Stimulated activated naive CD8-positive, alpha-beta T cell treated with anti-CD3 and anti-CD28 coated beads, Interleukin-15, amount 100 ng/mL, for 72 hours (primary cell): ENCODE measurements at regions not wholly inside any gene's neighbourhood (a gene's known extent, or its start where the extent isn't known, plus 50 kb on each side); places are given as distances from the start of the nearest gene placed in this dataset.

ENCODE experiments used
- ATAC-seq: fragments of 150-1000 bp; cut with Tn5 transposase; 2 replicates; pipeline ENCODE4 v1.10.0; 2021; ENCODE audit warnings: mild to moderate bottlenecking, moderate library complexity
- DNase-seq, 2 donors: peaks; one replicate each; pipeline ENCODE4 v3.0.0; 2021 to 2022
- H3K27ac Mint-ChIP-seq, 2 donors: one replicate each; pipeline ENCODE4 v1.8.0; 2022; ENCODE audit warnings: mild to moderate bottlenecking in 2 of 2, mixed read lengths in 2 of 2, moderate library complexity in 2 of 2
- H3K27me3 Mint-ChIP-seq: one replicate; pipeline ENCODE4 v1.8.0; 2022; ENCODE audit warnings: mixed read lengths
- H3K4me1 Mint-ChIP-seq: one replicate; pipeline ENCODE4 v1.8.0; 2022; ENCODE audit warnings: mild to moderate bottlenecking, mixed read lengths
- H3K4me3 Mint-ChIP-seq, 2 donors: one replicate each; pipeline ENCODE4 v1.8.0; 2022; ENCODE audit warnings: mild to moderate bottlenecking in 2 of 2, mixed read lengths in 2 of 2, moderate library complexity in 1 of 2
- H3K9me3 Mint-ChIP-seq, 2 donors: one replicate each; pipeline ENCODE4 v1.8.0; 2022; ENCODE audit warnings: mixed read lengths in 2 of 2

DNA sequence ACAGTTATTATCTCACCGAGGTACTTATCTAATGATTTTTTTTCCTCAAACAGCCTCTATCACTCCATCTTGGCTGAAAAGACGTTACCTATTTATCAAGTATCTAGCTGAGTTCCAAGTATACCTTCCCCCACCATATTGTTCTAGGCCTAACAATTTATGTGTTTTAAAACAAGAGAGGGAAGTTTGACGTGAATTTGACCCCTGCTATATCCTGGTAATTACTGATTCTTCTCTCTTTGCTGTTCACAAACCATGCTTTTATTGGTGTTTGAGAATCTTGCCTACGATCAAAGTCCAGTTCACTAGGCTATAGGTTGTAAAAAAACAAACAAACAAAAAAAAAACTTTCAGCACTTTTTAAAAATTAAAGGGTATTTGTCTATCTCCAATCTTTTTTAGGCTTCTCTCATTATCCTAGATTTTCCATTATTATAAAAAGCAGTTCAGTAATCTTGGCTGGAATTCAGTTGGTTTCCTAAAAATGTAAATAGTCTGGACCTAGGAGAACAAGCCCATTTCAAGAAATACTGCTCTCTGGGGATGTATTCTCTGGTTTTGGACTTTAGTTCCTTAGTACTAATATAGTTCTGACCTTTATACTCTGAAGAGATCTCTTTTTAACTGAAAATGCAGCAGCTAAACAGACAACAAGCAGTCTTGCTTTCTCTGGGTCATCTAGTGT, 505.4 kb downstream of the CPS1 start:
- H3K27ac Mint-ChIP-seq = no peak overlapping the region
- no peaks in the 10 kb centered on the region for H3K9me3 Mint-ChIP-seq
- H3K4me1 Mint-ChIP-seq = no peaks in the 10 kb centered on the region
- ATAC-seq (no peak), DNase-seq (no peak)
- no peak overlapping the region for H3K4me3 Mint-ChIP-seq
- H3K27me3 Mint-ChIP-seq = no peaks in the 10 kb centered on the region

- Mint-ChIP-seq H3K4me1 (no peaks in the 10 kb centered on the region), H3K4me3 (no peak overlapping the region), H3K27ac (no peak overlapping the region), H3K9me3 (no peaks in the 10 kb centered on the region), H3K27me3 (no peaks in the 10 kb centered on the region)
- ATAC-seq (no peak), DNase-seq (no peak)
These were observed 505.9 kb downstream of the CPS1 start for GRCh38 chr2:211062297-211062612.

DNA sequence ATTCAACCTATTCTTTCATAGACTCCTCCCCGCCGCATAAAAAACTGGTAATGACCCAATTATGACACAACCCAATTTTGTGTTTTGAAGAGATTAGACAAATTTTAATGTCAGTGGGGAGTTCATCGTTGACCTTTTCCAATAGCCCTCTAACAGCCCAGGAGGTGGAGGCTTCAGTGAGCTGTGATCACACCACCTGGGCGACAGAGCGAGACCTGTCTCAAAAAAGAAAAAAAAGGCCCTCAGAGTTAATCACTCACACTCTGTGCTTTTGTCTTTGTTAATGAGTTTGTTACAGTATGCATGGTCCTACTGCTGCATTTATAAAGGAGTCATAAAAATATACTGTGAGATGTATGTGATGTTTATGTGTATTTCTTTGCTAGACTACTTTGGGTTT, 510.6 kb downstream of the CPS1 start:
- no peak for ATAC-seq
- no peak overlapping the region for H3K4me3 Mint-ChIP-seq
- H3K27ac Mint-ChIP-seq = no peak overlapping the region

GRCh38 chr2:211068108-211068780, 511.8 kb downstream of the CPS1 start:
- Mint-ChIP-seq H3K4me3 (no peak overlapping the region), H3K9me3 (peaks cover 0 to 6% of the 10 kb centered on the region in 2 donors), H3K4me1 (no peaks in the 10 kb centered on the region), H3K27ac (no peak overlapping the region), H3K27me3 (no peaks in the 10 kb centered on the region)
- no peak for ATAC-seq
- DNase-seq = no peak

More for the DNA sequence above, 510.6 kb downstream of the CPS1 start:
- no peaks in the 10 kb centered on the region for H3K4me1 Mint-ChIP-seq
- no peak for DNase-seq
- no peaks in the 10 kb centered on the region for H3K27me3 Mint-ChIP-seq
- peaks cover 0 to 6% of the 10 kb centered on the region in 2 donors for H3K9me3 Mint-ChIP-seq

DNA sequence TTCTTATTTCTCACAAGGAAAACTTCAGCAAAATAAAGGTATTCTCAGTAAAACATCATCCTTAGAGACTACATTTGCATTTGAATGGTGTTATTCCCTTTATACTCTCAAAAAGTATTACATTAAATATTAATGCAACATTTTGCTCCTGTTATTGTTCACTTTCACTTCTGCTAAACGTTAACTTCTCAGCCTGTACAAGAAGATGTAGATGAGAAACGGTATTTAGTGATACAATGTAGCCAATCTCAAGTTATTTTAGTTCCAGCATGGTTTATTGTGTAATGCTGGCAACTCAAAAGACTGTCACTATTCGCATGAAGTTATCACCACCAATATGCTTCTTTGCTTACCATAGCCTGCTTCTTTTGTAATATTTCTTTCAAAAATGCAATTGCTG, 514.1 kb downstream of the CPS1 start:
- Mint-ChIP-seq H3K4me3 (no peak overlapping the region), H3K4me1 (no peaks in the 10 kb centered on the region), H3K27ac (no peak overlapping the region), H3K9me3 (peaks cover 0 to 6% of the 10 kb centered on the region in 2 donors), H3K27me3 (no peaks in the 10 kb centered on the region)
- no peak for DNase-seq
- ATAC-seq = no peak

- ATAC-seq = no peak
- Mint-ChIP-seq H3K27me3 (no peaks in the 10 kb centered on the region), H3K27ac (no peak overlapping the region), H3K4me1 (no peaks in the 10 kb centered on the region), H3K9me3 (no peaks in the 10 kb centered on the region), H3K4me3 (no peak overlapping the region)
- no peak for DNase-seq
These were observed 520.9 kb downstream of the CPS1 start for GRCh38 chr2:211077216-211077767.

- no peaks in the 10 kb centered on the region for H3K4me1 Mint-ChIP-seq
- H3K9me3 Mint-ChIP-seq = no peaks in the 10 kb centered on the region
- H3K27ac Mint-ChIP-seq = no peak overlapping the region
- H3K4me3 Mint-ChIP-seq = no peak overlapping the region
- DNase-seq (no peak), ATAC-seq (no peak)
- H3K27me3 Mint-ChIP-seq = no peaks in the 10 kb centered on the region
These were observed 528.0 kb downstream of the CPS1 start for GRCh38 chr2:211084352-211084751.

DNA sequence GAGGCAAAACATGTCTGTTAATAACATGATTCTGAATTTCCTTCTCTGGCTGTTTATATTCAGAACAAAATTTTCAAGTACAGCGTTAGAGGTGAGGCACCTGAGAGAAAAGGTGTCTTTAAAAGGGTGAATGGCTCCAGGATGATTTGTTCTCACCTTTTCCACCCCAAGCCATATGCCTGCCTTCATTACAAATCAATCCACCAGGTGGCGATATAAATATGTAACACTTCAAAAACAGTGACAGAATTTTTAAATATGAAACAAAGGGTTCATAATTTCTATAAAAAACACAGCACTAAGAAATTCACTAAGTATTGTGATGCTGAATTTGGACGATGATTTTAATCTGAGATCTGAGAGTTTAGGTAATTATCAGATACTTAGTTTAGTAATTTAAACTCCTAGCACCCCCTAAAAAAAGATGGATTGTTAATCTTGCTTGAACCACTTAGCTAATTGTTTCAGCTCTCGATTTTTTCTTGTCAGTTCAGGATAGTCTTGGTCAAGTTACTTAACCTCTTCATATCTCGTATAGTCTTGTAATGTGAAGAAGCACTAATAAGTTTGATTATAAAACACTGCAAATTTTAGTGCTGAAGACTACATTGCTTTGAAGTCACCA, 528.8 kb downstream of the CPS1 start:
- no peak overlapping the region for H3K27ac Mint-ChIP-seq
- H3K27me3 Mint-ChIP-seq = no peaks in the 10 kb centered on the region
- no peak overlapping the region for H3K4me3 Mint-ChIP-seq
- no peak for ATAC-seq
- H3K9me3 Mint-ChIP-seq = no peaks in the 10 kb centered on the region
- H3K4me1 Mint-ChIP-seq = no peaks in the 10 kb centered on the region
- DNase-seq = no peak

DNA sequence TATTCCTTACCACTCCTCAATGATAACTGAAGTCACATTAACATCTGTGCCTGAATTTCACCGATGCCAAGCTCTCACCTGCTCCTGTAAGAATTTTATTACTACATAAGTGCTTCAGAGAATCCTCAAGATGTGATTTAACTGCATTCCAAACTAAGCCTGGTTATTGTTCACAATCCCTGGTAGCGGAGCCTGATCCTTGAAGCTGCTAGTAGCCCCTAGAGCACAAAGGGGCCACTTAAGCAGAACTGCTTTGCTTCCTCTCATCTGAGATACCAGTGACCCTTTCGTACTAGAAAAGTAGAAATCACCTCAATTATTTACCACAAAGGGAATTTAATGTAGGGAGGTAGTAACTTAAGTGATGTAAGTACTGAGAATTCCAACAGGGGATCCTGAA, 529.6 kb downstream of the CPS1 start:
- DNase-seq = no peak
- no peak overlapping the region for H3K27ac Mint-ChIP-seq
- H3K27me3 Mint-ChIP-seq = no peaks in the 10 kb centered on the region
- no peak for ATAC-seq
- H3K4me3 Mint-ChIP-seq = no peak overlapping the region
- no peaks in the 10 kb centered on the region for H3K9me3 Mint-ChIP-seq
- H3K4me1 Mint-ChIP-seq = no peaks in the 10 kb centered on the region

GRCh38 chr2:211089127-211089526, 532.7 kb downstream of the CPS1 start:
- Mint-ChIP-seq H3K4me1 (no peaks in the 10 kb centered on the region), H3K4me3 (no peak overlapping the region), H3K9me3 (no peaks in the 10 kb centered on the region), H3K27ac (no peak overlapping the region), H3K27me3 (no peaks in the 10 kb centered on the region)
- no peak for ATAC-seq
- no peak for DNase-seq

DNA sequence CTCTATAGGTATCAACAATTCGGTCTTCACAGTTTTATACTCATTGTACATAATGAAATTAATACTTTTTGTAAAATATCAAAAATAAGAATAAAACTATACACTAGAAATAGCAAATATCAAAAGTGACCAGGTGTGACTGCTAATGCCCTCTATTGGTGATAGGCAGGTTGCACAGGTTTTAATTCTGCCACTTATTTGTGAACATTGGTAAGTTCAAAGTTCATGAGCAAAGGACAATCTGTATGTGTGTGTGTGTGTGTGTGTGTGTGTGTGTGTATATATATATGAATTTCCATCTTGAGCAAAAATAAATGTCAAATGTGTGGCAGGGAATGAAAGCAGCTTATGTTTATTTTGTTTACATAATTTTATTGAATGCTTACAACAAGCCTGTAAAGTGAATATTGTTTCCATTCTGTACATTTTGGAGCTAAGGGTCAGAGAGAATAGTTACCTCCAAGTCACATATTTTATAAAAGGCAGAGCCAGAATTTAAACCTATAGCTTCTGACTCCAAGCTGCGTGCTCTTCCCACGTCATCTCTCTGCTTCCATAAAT, 537.4 kb downstream of the CPS1 start:
- no peak overlapping the region for H3K4me3 Mint-ChIP-seq
- DNase-seq = no peak
- H3K27me3 Mint-ChIP-seq = no peaks in the 10 kb centered on the region
- no peaks in the 10 kb centered on the region for H3K4me1 Mint-ChIP-seq
- peaks cover 0 to 5% of the 10 kb centered on the region in 2 donors for H3K9me3 Mint-ChIP-seq
- ATAC-seq = no peak
- H3K27ac Mint-ChIP-seq = no peak overlapping the region

- Mint-ChIP-seq H3K4me1 (no peaks in the 10 kb centered on the region), H3K4me3 (no peak overlapping the region), H3K27me3 (no peaks in the 10 kb centered on the region), H3K9me3 (peaks cover 0 to 4% of the 10 kb centered on the region in 2 donors), H3K27ac (no peak overlapping the region)
- no peak for DNase-seq
- ATAC-seq = no peak
These were observed 547.6 kb downstream of the CPS1 start for GRCh38 chr2:211103989-211104388.

DNA sequence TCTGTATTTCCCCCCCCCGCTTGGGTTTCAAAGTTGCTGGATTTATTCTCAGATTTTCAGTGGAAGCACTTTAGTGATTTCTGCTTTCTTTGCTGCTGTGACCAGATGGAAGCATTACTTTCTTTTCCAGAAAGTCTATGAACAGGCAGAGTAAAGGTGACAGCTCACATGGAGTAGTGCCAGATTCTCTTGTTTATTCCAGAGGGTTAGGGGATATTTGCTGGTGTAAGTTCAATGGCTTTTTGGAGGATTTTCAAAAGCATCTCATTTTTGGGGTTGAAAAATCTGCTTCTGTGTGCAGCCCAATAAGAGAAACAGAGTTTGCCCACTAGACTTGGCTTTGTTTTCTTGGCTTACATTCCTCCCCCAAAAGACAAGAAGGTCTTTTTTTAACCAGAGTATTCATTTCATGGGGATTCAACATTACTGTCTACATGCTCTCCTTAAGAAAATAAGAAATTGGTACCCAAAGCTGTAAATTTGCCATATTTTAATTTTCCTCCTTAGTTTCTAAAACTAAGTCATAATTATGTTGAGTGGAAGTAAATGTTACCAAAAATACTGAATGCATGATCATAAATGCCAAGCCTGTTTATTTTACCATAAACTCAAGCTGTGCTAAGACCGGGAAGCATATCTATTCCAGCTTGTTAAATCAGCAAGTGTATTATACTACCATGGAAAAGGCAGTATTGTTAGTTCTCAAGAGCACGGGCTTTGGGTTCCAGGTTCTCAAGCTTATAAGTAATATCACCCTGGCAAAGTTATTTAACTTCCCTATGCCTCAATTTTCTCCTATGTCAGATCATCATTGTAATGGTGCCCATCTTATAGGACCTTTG, 557.2 kb downstream of the CPS1 start:
- Mint-ChIP-seq H3K27me3 (no peaks in the 10 kb centered on the region), H3K9me3 (no peaks in the 10 kb centered on the region), H3K27ac (no peak overlapping the region), H3K4me1 (no peaks in the 10 kb centered on the region), H3K4me3 (no peak overlapping the region)
- DNase-seq (no peak), ATAC-seq (no peak)

GRCh38 chr2:211114826-211115455, 558.5 kb downstream of the CPS1 start:
- Mint-ChIP-seq H3K27ac (no peak overlapping the region), H3K4me1 (no peaks in the 10 kb centered on the region), H3K27me3 (no peaks in the 10 kb centered on the region), H3K9me3 (no peaks in the 10 kb centered on the region), H3K4me3 (no peak overlapping the region)
- ATAC-seq (no peak), DNase-seq (no peak)

DNA sequence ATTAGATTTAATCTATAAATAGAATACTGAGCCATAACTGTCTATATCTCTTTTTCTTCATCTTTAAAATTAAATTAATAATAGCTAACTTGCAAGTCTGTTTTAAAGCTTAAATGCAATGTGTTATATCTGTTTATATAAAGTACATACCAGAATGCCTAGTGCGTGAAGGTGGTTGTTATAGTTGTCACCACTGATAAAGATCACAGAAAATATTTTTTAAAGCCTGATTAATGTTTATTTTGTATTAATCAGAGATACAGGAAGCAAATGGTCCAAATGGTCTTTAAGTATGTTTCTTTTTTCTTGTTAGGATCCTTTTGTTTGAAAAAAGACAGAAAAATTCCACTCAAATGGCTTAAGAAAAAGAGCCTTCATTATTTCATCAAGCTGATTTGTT, 560.6 kb downstream of the CPS1 start:
- DNase-seq = no peak
- Mint-ChIP-seq H3K4me1 (no peaks in the 10 kb centered on the region), H3K27me3 (no peaks in the 10 kb centered on the region), H3K9me3 (no peaks in the 10 kb centered on the region), H3K27ac (no peak overlapping the region), H3K4me3 (no peak overlapping the region)
- ATAC-seq = no peak
